Mesothelial cell of epicardium (in vitro differentiated cells): ENCODE measurements at regions not wholly inside any gene's neighbourhood (a gene's known extent, or its start where the extent isn't known, plus 50 kb on each side); places are given as distances from the start of the nearest gene placed in this dataset.
A peak's percentile ranks its signal among the peaks of the same experiment; 100 is the strongest.

Experiments used
- DNase-seq, 2 experiments: peaks; one replicate each; pipeline ENCODE4 v3.0.0; 2021; ENCODE audit warnings: low spot score in 2 of 2; ENCODE audit not compliant: unreplicated experiment in 2 of 2
- H3K27ac Mint-ChIP-seq: 2 replicates; pipeline ENCODE4 v1.8.0; 2021; ENCODE audit warnings: mixed read lengths
- H3K27me3 Mint-ChIP-seq: 2 replicates; pipeline ENCODE4 v1.8.0; 2021; ENCODE audit warnings: low read depth, mixed read lengths
- H3K36me3 Mint-ChIP-seq: 2 replicates; pipeline ENCODE4 v1.8.0; 2021; ENCODE audit warnings: mixed read lengths
- H3K4me1 Mint-ChIP-seq: 2 replicates; pipeline ENCODE4 v1.8.0; 2021; ENCODE audit warnings: mixed read lengths
- H3K4me3 Mint-ChIP-seq: 2 replicates; pipeline ENCODE4 v1.8.0; 2021; ENCODE audit warnings: mild to moderate bottlenecking, moderate library complexity, mixed read lengths
- H3K9me3 Mint-ChIP-seq: 2 replicates; pipeline ENCODE4 v1.8.0; 2021; ENCODE audit warnings: mixed read lengths
- CTCF ChIP-seq: fragments of 200-600 bp; sonication (generic); IDR thresholded peaks from one replicate; pipeline ENCODE4 v1.5.0; 2021; ENCODE audit warnings: antibody characterized with exemption; ENCODE audit not compliant: unreplicated experiment

GRCh38 chr10:90389876-90390275 is 468.0 kb downstream of the HTR7 start:
- no peak for DNase-seq
- Mint-ChIP-seq H3K36me3 (no peaks in the 10 kb centered on the region), H3K27me3 (no peaks in the 10 kb centered on the region), H3K4me3 (no peak overlapping the region), H3K27ac (no peak overlapping the region), H3K4me1 (peaks cover 33% of the 10 kb centered on the region), H3K9me3 (no peaks in the 10 kb centered on the region)
- TF ChIP-seq CTCF: no peak

GRCh38 chr10:90394311-90394710 is 463.5 kb downstream of the HTR7 start:
- no peaks in the 10 kb centered on the region for H3K9me3 Mint-ChIP-seq
- H3K36me3 Mint-ChIP-seq: no peaks in the 10 kb centered on the region
- no peaks in the 10 kb centered on the region for H3K27me3 Mint-ChIP-seq
- DNase-seq: no peak
- TF ChIP-seq CTCF: no peak
- no peak overlapping the region for H3K4me3 Mint-ChIP-seq
- H3K27ac Mint-ChIP-seq: peak overlapping the region; percentile 13
- peaks cover 21% of the 10 kb centered on the region for H3K4me1 Mint-ChIP-seq

- no peak for DNase-seq
- Mint-ChIP-seq H3K4me1 (peaks cover 26% of the 10 kb centered on the region), H3K27ac (peak overlapping the region; percentile 11), H3K36me3 (no peaks in the 10 kb centered on the region), H3K4me3 (no peak overlapping the region), H3K27me3 (no peaks in the 10 kb centered on the region), H3K9me3 (no peaks in the 10 kb centered on the region)
- no peak for TF ChIP-seq CTCF
Measured at GRCh38 chr10:90396721-90397120, 461.1 kb downstream of the HTR7 start.

- no peaks in the 10 kb centered on the region for H3K36me3 Mint-ChIP-seq
- DNase-seq: no peak
Measured at GRCh38 chr10:90398566-90398965, 459.3 kb downstream of the HTR7 start.

GRCh38 chr10:90399782-90400181 is 458.1 kb downstream of the HTR7 start:
- no peaks in the 10 kb centered on the region for H3K9me3 Mint-ChIP-seq
- H3K36me3 Mint-ChIP-seq: no peaks in the 10 kb centered on the region
- peaks cover 24% of the 10 kb centered on the region for H3K4me1 Mint-ChIP-seq
- no peak overlapping the region for H3K4me3 Mint-ChIP-seq
- no peak for TF ChIP-seq CTCF
- H3K27ac Mint-ChIP-seq: no peak overlapping the region
- DNase-seq: no peak
- no peaks in the 10 kb centered on the region for H3K27me3 Mint-ChIP-seq

More at GRCh38 chr10:90398566-90398965, 459.3 kb downstream of the HTR7 start:
- Mint-ChIP-seq H3K4me1 (peaks cover 26% of the 10 kb centered on the region), H3K27me3 (no peaks in the 10 kb centered on the region), H3K9me3 (no peaks in the 10 kb centered on the region), H3K27ac (no peak overlapping the region), H3K4me3 (no peak overlapping the region)
- no peak for TF ChIP-seq CTCF
